ENCODE measurements at regions not wholly inside any gene's neighbourhood (a gene's known extent, or its start where the extent isn't known, plus 50 kb on each side); places are given as distances from the start of the nearest gene placed in this dataset.

DNA sequence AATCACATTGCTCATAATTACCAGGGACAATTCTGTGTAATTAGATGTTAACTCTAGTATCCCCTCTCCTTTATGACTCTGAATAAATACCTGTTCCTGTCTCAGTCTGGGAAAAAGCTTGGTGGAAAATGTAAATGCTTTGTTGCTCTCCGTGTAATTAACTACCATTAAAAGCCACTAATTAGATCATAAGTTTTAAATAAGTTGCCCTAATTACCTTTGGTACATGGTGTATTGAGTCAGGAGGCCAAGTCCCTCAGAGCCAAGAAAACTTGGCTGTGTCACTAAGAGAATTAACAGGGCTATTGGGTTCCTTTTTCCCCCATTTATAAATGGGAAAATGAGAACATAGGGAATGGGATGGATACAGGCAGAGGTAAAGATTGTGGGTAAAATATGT, 617.6 kb downstream of the TLR4 start:
- Histone ChIP-seq H3K27ac (replicated peaks) (no peak overlapping the region), H3K27me3 (ENCODE audit: low read depth) (no peaks in the 10 kb centered on the region), H3K4me1 (no peaks in the 10 kb centered on the region), H3K36me3 (no peaks in the 10 kb centered on the region), H3K9me3 (replicated peaks) (no peaks in the 10 kb centered on the region), H3K4me3 (no peak overlapping the region)
- no peak for DNase-seq
- TF ChIP-seq, protein P1, sequence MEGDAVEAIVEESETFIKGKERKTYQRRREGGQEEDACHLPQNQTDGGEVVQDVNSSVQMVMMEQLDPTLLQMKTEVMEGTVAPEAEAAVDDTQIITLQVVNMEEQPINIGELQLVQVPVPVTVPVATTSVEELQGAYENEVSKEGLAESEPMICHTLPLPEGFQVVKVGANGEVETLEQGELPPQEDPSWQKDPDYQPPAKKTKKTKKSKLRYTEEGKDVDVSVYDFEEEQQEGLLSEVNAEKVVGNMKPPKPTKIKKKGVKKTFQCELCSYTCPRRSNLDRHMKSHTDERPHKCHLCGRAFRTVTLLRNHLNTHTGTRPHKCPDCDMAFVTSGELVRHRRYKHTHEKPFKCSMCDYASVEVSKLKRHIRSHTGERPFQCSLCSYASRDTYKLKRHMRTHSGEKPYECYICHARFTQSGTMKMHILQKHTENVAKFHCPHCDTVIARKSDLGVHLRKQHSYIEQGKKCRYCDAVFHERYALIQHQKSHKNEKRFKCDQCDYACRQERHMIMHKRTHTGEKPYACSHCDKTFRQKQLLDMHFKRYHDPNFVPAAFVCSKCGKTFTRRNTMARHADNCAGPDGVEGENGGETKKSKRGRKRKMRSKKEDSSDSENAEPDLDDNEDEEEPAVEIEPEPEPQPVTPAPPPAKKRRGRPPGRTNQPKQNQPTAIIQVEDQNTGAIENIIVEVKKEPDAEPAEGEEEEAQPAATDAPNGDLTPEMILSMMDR (IDR thresholded peaks at IDR 0.05; ENCODE audit: borderline replicate concordance), result no peak
- intact Hi-C loops (cut with micrococcal nuclease), result no loop called here

DNA sequence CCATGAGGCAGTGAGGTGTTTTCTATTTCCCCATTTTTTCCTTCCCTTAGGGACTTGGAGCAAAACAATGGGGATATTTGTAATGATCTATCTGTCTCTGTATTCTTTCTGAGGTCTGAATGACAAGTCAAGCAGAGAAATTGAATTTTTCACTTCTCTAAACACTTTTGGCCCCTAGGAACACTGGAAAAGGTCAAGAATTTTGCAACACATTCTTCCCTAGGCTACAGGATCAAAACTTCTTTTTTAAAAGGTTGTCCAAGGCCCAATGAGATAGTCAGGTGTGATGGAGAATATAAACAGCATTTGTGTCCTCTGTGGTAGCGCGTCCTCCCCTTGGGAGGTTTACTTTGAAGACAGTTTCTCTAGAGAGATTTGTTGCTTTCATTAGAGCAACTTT, 620.5 kb downstream of the TLR4 start:
- Histone ChIP-seq H3K27me3 (ENCODE audit: low read depth) (no peaks in the 10 kb centered on the region), H3K4me3 (no peak overlapping the region), H3K27ac (replicated peaks) (no peak overlapping the region), H3K4me1 (no peaks in the 10 kb centered on the region), H3K9me3 (replicated peaks) (no peaks in the 10 kb centered on the region), H3K36me3 (no peaks in the 10 kb centered on the region)
- DNase-seq, result no peak
- intact Hi-C loops (cut with micrococcal nuclease), result no loop called here
- TF ChIP-seq, protein P1 (IDR thresholded peaks at IDR 0.05; ENCODE audit: borderline replicate concordance), result no peak

DNA sequence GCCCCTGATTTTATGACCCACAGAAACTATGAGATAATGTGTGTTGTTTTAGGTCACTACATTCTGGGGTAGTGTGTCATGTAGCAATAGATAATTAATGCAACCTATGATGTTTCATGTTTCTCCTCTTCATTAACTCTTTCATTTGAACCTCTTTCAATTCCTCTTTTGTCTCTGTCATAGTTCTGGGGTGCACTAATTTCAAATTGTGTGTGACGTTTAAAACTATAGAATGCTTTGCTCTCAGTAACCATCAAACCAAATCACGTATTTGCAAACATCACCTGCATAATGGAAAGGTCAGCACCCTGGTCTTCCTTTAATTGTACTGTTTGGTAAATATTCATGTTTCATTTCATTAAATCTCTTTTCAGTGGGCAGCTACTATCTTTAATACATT, 621.6 kb downstream of the TLR4 start:
- H3K36me3 ChIP-seq, result no peaks in the 10 kb centered on the region
- H3K27ac ChIP-seq (replicated peaks), result no peak overlapping the region
- H3K27me3 ChIP-seq (ENCODE audit: low read depth), result no peaks in the 10 kb centered on the region
- intact Hi-C loops (cut with micrococcal nuclease), result no loop called here
- H3K4me3 ChIP-seq, result no peak overlapping the region
- TF ChIP-seq, protein P1 (IDR thresholded peaks at IDR 0.05; ENCODE audit: borderline replicate concordance), result no peak
- H3K4me1 ChIP-seq, result no peaks in the 10 kb centered on the region
- no peaks in the 10 kb centered on the region for H3K9me3 ChIP-seq (replicated peaks)
- no peak for DNase-seq

DNA sequence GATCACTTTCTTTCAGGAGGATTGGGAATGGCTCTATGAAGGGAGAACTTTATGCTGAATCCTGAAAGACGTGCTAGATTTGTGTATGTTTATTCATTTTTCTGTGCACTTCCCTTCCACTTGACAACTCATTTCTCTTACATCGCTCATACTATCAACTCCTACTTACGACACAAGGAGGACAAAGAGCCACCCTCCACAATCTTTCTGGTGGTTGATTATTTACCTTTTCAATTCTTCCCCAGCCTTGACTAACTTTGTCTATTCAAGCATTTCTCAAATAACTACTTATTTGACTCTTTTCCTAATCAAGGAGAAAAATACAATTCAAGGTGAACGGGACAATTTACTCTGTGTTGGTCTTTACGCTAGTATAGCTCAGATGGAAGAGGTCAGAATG, 622.1 kb downstream of the TLR4 start:
- Histone ChIP-seq H3K4me3 (no peak overlapping the region), H3K36me3 (no peaks in the 10 kb centered on the region), H3K27ac (replicated peaks) (no peak overlapping the region), H3K4me1 (no peaks in the 10 kb centered on the region), H3K9me3 (replicated peaks) (no peaks in the 10 kb centered on the region), H3K27me3 (ENCODE audit: low read depth) (no peaks in the 10 kb centered on the region)
- intact Hi-C loops (cut with micrococcal nuclease), result no loop called here
- TF ChIP-seq, protein P1 (IDR thresholded peaks at IDR 0.05; ENCODE audit: borderline replicate concordance), result no peak
- no peak for DNase-seq

DNA sequence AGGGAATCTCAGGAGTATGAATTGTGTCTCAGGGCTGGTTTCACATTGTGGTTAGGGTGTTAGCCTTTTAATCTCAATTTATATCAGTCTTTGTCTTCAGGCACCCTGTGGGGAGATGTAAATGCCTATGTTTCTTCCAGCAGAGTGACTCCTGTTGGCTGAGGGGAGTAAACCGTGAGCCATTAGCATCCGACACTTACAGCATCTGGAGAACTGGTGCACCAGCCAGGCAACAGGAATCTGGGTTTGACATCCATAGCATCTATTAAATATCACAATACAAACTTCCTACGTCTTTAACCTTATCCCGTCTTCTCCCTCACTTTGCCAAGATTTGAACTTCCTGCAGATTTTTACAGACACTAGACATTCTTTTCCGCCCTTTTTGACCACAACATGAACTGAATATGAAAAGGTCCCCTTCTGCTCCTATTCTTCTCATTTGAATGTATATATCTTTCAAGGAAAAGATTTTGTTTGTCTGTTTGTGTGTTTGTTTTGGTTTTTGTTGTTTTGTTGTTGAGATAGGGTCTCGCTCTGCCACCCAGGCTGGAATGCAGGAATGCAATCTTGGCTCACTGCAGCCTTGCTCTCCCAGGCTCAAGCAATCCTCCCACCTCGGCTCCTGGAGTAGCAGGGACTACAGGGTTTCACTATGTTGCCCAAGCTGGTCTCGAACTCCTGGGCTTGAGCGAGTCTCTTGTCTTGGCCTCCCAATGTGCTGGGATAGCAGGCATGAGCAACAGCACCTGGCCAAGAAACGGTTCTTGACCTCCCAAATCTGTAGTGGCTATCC, 626.2 kb downstream of the TLR4 start:
- Histone ChIP-seq H3K36me3 (no peaks in the 10 kb centered on the region), H3K4me3 (no peak overlapping the region), H3K27me3 (ENCODE audit: low read depth) (no peaks in the 10 kb centered on the region), H3K27ac (replicated peaks) (no peak overlapping the region), H3K4me1 (no peaks in the 10 kb centered on the region), H3K9me3 (replicated peaks) (no peaks in the 10 kb centered on the region)
- TF ChIP-seq, protein P1 (IDR thresholded peaks at IDR 0.05; ENCODE audit: borderline replicate concordance), result no peak
- DNase-seq, result no peak
- intact Hi-C loops (cut with micrococcal nuclease), result no loop called here

All from left ventricle myocardium inferior (tissue), 1 donor.